ENCODE measurements at regions not wholly inside any gene's neighbourhood (a gene's known extent, or its start where the extent isn't known, plus 50 kb on each side); places are given as distances from the start of the nearest gene placed in this dataset.
"Not testable (repeated sequence)": the region's sequence is repeated elsewhere in the genome, so short reads cannot be mapped to it uniquely, and the experiment has no call there.

GRCh38 chr16:65697065-65697464 is 575.2 kb upstream of the CDH11 start:
- H3K36me3 ChIP-seq (replicated peaks in 1 of 2; ENCODE audit: control extremely low read depth in 1 of 2, control insufficient read depth in 1 of 2, extremely low read depth in 1 of 2, insufficient read depth in 2 of 2, low read length in 1 of 2) = no peaks in the 10 kb centered on the region
- H3K4me3 ChIP-seq (ENCODE audit: control extremely low read depth in 1 of 5, extremely low read depth in 1 of 5, insufficient read depth in 1 of 5, low read depth in 2 of 5, low read length in 4 of 5) = no peak overlapping the region
- H3K27me3 ChIP-seq (replicated peaks in 1 of 4; ENCODE audit: control extremely low read depth in 1 of 4, control insufficient read depth in 3 of 4, insufficient read depth in 4 of 4, low read length in 3 of 4) = no peaks in the 10 kb centered on the region
- Mint-ChIP-seq H3K27me3 (no peaks in the 10 kb centered on the region), H3K4me1 (no peaks in the 10 kb centered on the region), H3K4me3 (no peak overlapping the region), H3K27ac (no peak overlapping the region), H3K9me3 (ENCODE audit: insufficient read depth) (no peaks in the 10 kb centered on the region)
- TF ChIP-seq CTCF (IDR thresholded peaks at IDR 0.05) (no peak), EZH2 (IDR thresholded peaks at IDR 0.05; ENCODE audit: borderline replicate concordance, insufficient read depth, low read depth, low read length, poor library complexity, severe bottlenecking) (no peak)
- H3K27ac ChIP-seq (ENCODE audit: low read length in 2 of 2) = no peak overlapping the region
- intact Hi-C loops (cut with micrococcal nuclease) = no loop called here
- no peaks in the 10 kb centered on the region for H3K79me2 ChIP-seq (ENCODE audit: control insufficient read depth, insufficient read depth, low read length)
- no peak overlapping the region for H2AFZ ChIP-seq (ENCODE audit: insufficient read depth, low read depth, low read length, poor library complexity, severe bottlenecking)
- no peak overlapping the region for H3K4me2 ChIP-seq (replicated peaks; ENCODE audit: low read depth, low read length, poor library complexity, severe bottlenecking)
- H3K9me3 ChIP-seq (ENCODE audit: control extremely low read depth in 1 of 3, control insufficient read depth in 2 of 3, insufficient read depth in 1 of 3, low read length in 2 of 3) = peaks cover 0 to 5% (median 0%) of the 10 kb centered on the region in 3 donors
- no peaks in the 10 kb centered on the region for H3K4me1 ChIP-seq (ENCODE audit: control insufficient read depth in 2 of 2, insufficient read depth in 2 of 2, low read length in 2 of 2)
- no CpG with 5 or more reads among the region's 1 CpG for WGBS (ENCODE audit: insufficient coverage)
- no peak for DNase-seq
- ChIA-PET POLR2A (no interaction called here), CTCF (no interaction called here)
- H4K20me1 ChIP-seq (ENCODE audit: control insufficient read depth, insufficient read depth, low read length, poor library complexity, severe bottlenecking) = no peaks in the 10 kb centered on the region
- ATAC-seq (ENCODE audit: low read depth) = no peak
- no peak overlapping the region for H3K9ac ChIP-seq (ENCODE audit: low read length)

GRCh38 chr16:65691846-65692245 is 570.0 kb upstream of the CDH11 start:
- DNase-seq; H3K27me3 Mint-ChIP-seq; H3K27me3 ChIP-seq (replicated peaks in 1 of 4; ENCODE audit: control extremely low read depth in 1 of 4, control insufficient read depth in 3 of 4, insufficient read depth in 4 of 4, low read length in 3 of 4); H3K79me2 ChIP-seq (ENCODE audit: control insufficient read depth, insufficient read depth, low read length); H3K36me3 ChIP-seq (replicated peaks in 1 of 2; ENCODE audit: control extremely low read depth in 1 of 2, control insufficient read depth in 1 of 2, extremely low read depth in 1 of 2, insufficient read depth in 2 of 2, low read length in 1 of 2); H4K20me1 ChIP-seq (ENCODE audit: control insufficient read depth, insufficient read depth, low read length, poor library complexity, severe bottlenecking); H3K4me3 Mint-ChIP-seq; H3K4me3 ChIP-seq (ENCODE audit: control extremely low read depth in 1 of 5, extremely low read depth in 1 of 5, insufficient read depth in 1 of 5, low read depth in 2 of 5, low read length in 4 of 5); H2AFZ ChIP-seq (ENCODE audit: insufficient read depth, low read depth, low read length, poor library complexity, severe bottlenecking); H3K9ac ChIP-seq (ENCODE audit: low read length); CTCF ChIA-PET; ATAC-seq (ENCODE audit: low read depth); H3K4me2 ChIP-seq (replicated peaks; ENCODE audit: low read depth, low read length, poor library complexity, severe bottlenecking); H3K9me3 ChIP-seq (ENCODE audit: control extremely low read depth in 1 of 3, control insufficient read depth in 2 of 3, insufficient read depth in 1 of 3, low read length in 2 of 3); intact Hi-C loops (cut with micrococcal nuclease); H3K4me1 ChIP-seq (ENCODE audit: control insufficient read depth in 2 of 2, insufficient read depth in 2 of 2, low read length in 2 of 2); H3K9me3 Mint-ChIP-seq (ENCODE audit: insufficient read depth); H3K4me1 Mint-ChIP-seq; H3K27ac Mint-ChIP-seq; POLR2A ChIA-PET; H3K27ac ChIP-seq (ENCODE audit: low read length in 2 of 2): not testable (repeated sequence)
- WGBS (ENCODE audit: insufficient coverage) = no CpG with 5 or more reads among the region's 4 CpGs
